HepG2 (cell line): ENCODE measurements at regions not wholly inside any gene's neighbourhood (a gene's known extent, or its start where the extent isn't known, plus 50 kb on each side); places are given as distances from the start of the nearest gene placed in this dataset.

Source experiments
- ATAC-seq: fragments of 200-7000 bp; cut with Tn5 transposase; 3 replicates; pipeline ENCODE4 v1.9.1; 2020; ENCODE audit warnings: mild to moderate bottlenecking, moderate library complexity
- BruUV-seq: library from RNA; stranded (reverse); fragments of 400-500 nt; replicated peaks from 2 replicates; lab custom pipeline; 2021; lab: Mats Ljungman, UMichigan
- CTCF ChIA-PET: fragments of 300-600 bp; formaldehyde crosslinking; extraction: SDS; loops from one replicate; lab custom pipeline; 2021; ENCODE audit warnings: low total read pairs, inconsistent platforms, low intra/inter-chr PET ratio; lab: Yijun Ruan, JAX
- POLR2A ChIA-PET: fragments of 350-600 bp; sonication (Branson Sonifier 250); formaldehyde crosslinking; loops from one replicate; lab custom pipeline; 2020; ENCODE audit warnings: antibody characterized with exemption, inconsistent platforms; lab: Yijun Ruan, JAX
- DNase-seq: peaks from one replicate; pipeline ENCODE4 v3.0.0-alpha.2; 2015; ENCODE audit warnings: low spot score
- FAIRE-seq: peaks from 3 replicates; lab custom pipeline; 2011; peaks lifted over from hg19 to GRCh38; lab: Jason Lieb, UNC
- H2AFZ ChIP-seq: one replicate; pipeline ENCODE4 v1.6.1; 2011; ENCODE audit warnings: low read length, inconsistent platforms
- H3K27ac ChIP-seq: fragments of 300-600 bp; 3 replicates; pipeline ENCODE4 v1.8.0; 2011; ENCODE audit warnings: mixed run types, mild to moderate bottlenecking, mixed read lengths, low read length, inconsistent platforms; ENCODE audit not compliant: insufficient read depth; ENCODE audit errors: extremely low read length
- H3K27me3 ChIP-seq, 2 experiments: fragments of 200-600 bp in 1 of 2; 2 replicates in 1 of 2; 3 replicates in 1 of 2; pipeline versions ENCODE4 v1.6.0 to v1.8.0; 2011; ENCODE audit warnings: low read length in 2 of 2, mild to moderate bottlenecking in 2 of 2, moderate library complexity in 2 of 2, inconsistent platforms in 1 of 2; ENCODE audit not compliant: insufficient read depth in 2 of 2, control insufficient read depth in 1 of 2
- H3K36me3 ChIP-seq, 2 experiments: fragments of 200-600 bp in 1 of 2; replicated peaks in 1 of 2; 2 replicates in 1 of 2; 3 replicates in 1 of 2; pipeline versions ENCODE4 v1.5.1 to v1.8.0; 2011; ENCODE audit warnings: low read length in 2 of 2, inconsistent platforms in 1 of 2; ENCODE audit not compliant: insufficient read depth in 2 of 2, control insufficient read depth in 1 of 2
- H3K4me1 ChIP-seq: 2 replicates; pipeline ENCODE4 v1.5.1; 2012; ENCODE audit warnings: low read length, inconsistent platforms; ENCODE audit not compliant: insufficient read depth
- H3K4me2 ChIP-seq: 2 replicates; pipeline ENCODE4 v1.6.0; 2011; ENCODE audit warnings: low read depth, low read length, inconsistent platforms
- H3K4me3 ChIP-seq, 3 experiments: fragments of 200-600 bp in 1 of 3; sonication (generic), shearing (Covaris generic) in 1 of 3; replicated peaks in 1 of 3; 2 replicates each; pipeline ENCODE4 v1.5.1; 2011 to 2016; ENCODE audit warnings: low read length in 3 of 3, inconsistent platforms in 2 of 3, low read depth in 2 of 3, mild to moderate bottlenecking in 2 of 3, control low read depth in 1 of 3, mixed read lengths in 1 of 3; ENCODE audit not compliant: insufficient read depth in 1 of 3
- H3K79me2 ChIP-seq: one replicate; pipeline ENCODE4 v1.6.1; 2011; ENCODE audit warnings: low read length, inconsistent platforms; ENCODE audit not compliant: insufficient read depth
- H3K9ac ChIP-seq: 2 replicates; pipeline ENCODE4 v1.6.0; 2011; ENCODE audit warnings: mild to moderate bottlenecking, low read depth, low read length, inconsistent platforms; ENCODE audit not compliant: insufficient read depth
- H3K9me3 ChIP-seq: 2 replicates; pipeline ENCODE4 v1.5.1; 2012; ENCODE audit warnings: mild to moderate bottlenecking, low read length
- H4K20me1 ChIP-seq: 2 replicates; pipeline ENCODE4 v1.6.0; 2011; ENCODE audit warnings: inconsistent platforms, mild to moderate bottlenecking, low read length, moderate library complexity; ENCODE audit not compliant: insufficient read depth
- GMEB2 ChIP-seq: IDR thresholded peaks from 2 replicates; pipeline ENCODE4 v1.6.1; 2016; ENCODE audit warnings: missing biosample characterization, missing genetic modification reagents, low read depth
- HOXA3 ChIP-seq: sonication (generic); formaldehyde crosslinking; IDR thresholded peaks from 2 replicates; pipeline ENCODE4 v1.5.0; 2020; ENCODE audit warnings: missing genetic modification reagents
- IKZF5 ChIP-seq: IDR thresholded peaks from 2 replicates; pipeline ENCODE4 v1.6.1; 2018; ENCODE audit warnings: missing genetic modification reagents, mild to moderate bottlenecking, missing compliant biosample characterization
- KAT7 ChIP-seq: IDR thresholded peaks from 2 replicates; pipeline ENCODE4 v1.6.1; 2018; ENCODE audit warnings: borderline replicate concordance, missing compliant biosample characterization
- MED8 ChIP-seq: sonication (generic); formaldehyde crosslinking; IDR thresholded peaks from 2 replicates; pipeline ENCODE4 v1.8.1; 2023; ENCODE audit warnings: mild to moderate bottlenecking, missing genetic modification reagents; ENCODE audit not compliant: insufficient replicate concordance
- NRL ChIP-seq: sonication (generic); formaldehyde crosslinking; IDR thresholded peaks from 2 replicates; pipeline ENCODE4 v1.5.0; 2020; ENCODE audit warnings: missing genetic modification reagents, mild to moderate bottlenecking, moderate library complexity, borderline replicate concordance
- POGK ChIP-seq: sonication (generic); formaldehyde crosslinking; conservative IDR thresholded peaks from 2 replicates; pipeline ENCODE4 v1.8.0; 2022; ENCODE audit warnings: mild to moderate bottlenecking, moderate library complexity, missing genetic modification reagents
- RERE ChIP-seq: IDR thresholded peaks from 2 replicates; pipeline ENCODE4 v1.6.1; 2016; ENCODE audit warnings: low read depth, missing genetic modification reagents, missing compliant biosample characterization
- SOX6 ChIP-seq, 2 experiments: fragments of 450-650 bp in 1 of 2; sonication (generic) in 1 of 2; formaldehyde crosslinking in 1 of 2; IDR thresholded peaks; 2 replicates each; pipeline versions ENCODE4 v1.4.0 to v1.6.1; 2017 to 2020; ENCODE audit warnings: antibody characterized with exemption in 1 of 2, mild to moderate bottlenecking in 1 of 2, missing genetic modification reagents in 1 of 2
- ZFP36L2 ChIP-seq: sonication (generic); formaldehyde crosslinking; IDR thresholded peaks from 2 replicates; pipeline ENCODE4 v1.4.0; 2020; ENCODE audit warnings: missing genetic modification reagents
- WGBS: methylation state at CpG from one replicate; pipeline ENCODE4 v1.1.6; 2017; ENCODE audit warnings: low lambda C conversion rate; 5-methylcytosine and 5-hydroxymethylcytosine counted together
- in situ Hi-C: cut with HindIII; loops from 2 replicates; pipeline ENCODE4 v1.10.0; 2017; ENCODE audit warnings: low pct_unique_long_range_greater_than_20kb; ENCODE audit not compliant: extremely low pct_ligation_motif_present
- intact Hi-C: fragments of 100-400 bp; cut with micrococcal nuclease; formaldehyde crosslinking; loops from one replicate; pipeline ENCODE4 v1.10.0; 2022; ENCODE audit not compliant: unreplicated experiment

DNA sequence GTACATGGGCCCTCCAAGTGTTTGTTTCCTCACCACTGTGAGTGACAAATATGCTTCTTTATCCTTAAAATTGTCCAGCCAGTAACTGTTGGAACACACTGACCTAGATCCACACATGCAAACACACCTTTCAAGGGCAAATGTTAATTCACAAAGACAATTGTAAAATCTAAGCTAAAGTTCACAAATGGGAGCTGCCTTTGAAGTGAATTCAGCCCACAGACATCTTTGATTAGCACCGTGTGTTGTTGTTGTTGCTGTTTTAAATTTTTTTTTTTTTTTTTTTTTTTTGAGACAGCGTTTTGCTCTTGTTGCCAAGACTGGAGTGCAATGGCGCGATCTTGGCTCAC is 52.3 kb upstream of the SLC16A1 start (continued):
- TF ChIP-seq RERE (CRISPR knock-in tag) (no peak), NRL (CRISPR knock-in tag) (no peak), SOX6 (IDR thresholded peaks at IDR 0.05) (no peak), SOX6 (CRISPR knock-in tag; IDR thresholded peaks at IDR 0.05) (no peak; the same call in 1 of the 2 replicates), ZFP36L2 (CRISPR knock-in tag) (no peak)
- TF ChIP-seq, all 625 proteins: peak for 7

DNA sequence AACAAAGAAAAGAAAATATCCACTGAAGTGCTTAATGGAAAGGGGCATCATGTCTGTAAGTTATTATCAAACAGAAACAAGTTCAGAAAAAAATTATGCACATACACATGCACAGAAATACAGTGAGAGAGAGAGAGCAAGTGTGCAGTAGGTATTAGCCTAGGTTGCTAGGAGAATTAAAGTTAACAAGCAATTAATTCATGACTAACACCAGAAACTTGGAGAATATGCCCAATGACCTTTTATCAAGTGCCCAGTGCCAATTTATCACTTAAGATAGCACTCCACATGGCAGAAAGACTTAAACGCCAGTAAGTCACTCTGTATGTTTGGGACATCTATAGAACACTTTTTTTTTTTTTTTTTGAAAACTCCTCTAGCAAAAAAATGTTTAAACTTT is 56.2 kb upstream of the SLC16A1 start:
- no TSS peak for BruUV-seq
- 100% methylated on average over 1 of the region's 1 CpG for WGBS
- FAIRE-seq (no peak), DNase-seq (no peak), ATAC-seq (no peak)
- Histone ChIP-seq H3K36me3 (no peaks in the 10 kb centered on the region), H3K27me3 (no peaks in the 10 kb centered on the region), H3K4me1 (peaks cover 40% of the 10 kb centered on the region), H3K9me3 (no peaks in the 10 kb centered on the region), H3K9ac (no peak overlapping the region), H3K79me2 (no peaks in the 10 kb centered on the region), H3K27ac (no peak overlapping the region), H2AFZ (no peak overlapping the region), H4K20me1 (no peaks in the 10 kb centered on the region), H3K4me3 (no peak overlapping the region), H3K4me2 (no peak overlapping the region)
- in situ Hi-C loops (no loop called here), intact Hi-C loops (no loop called here)
- ChIA-PET CTCF (no interaction called here), POLR2A (no interaction called here)
- TF ChIP-seq KAT7 (CRISPR knock-in tag) (no peak), GMEB2 (CRISPR knock-in tag) (no peak), IKZF5 (no peak), POGK (CRISPR knock-in tag) (no peak), MED8 (no peak), HOXA3 (CRISPR knock-in tag) (no peak)
